Loucy (cell line): ENCODE measurements at regions not wholly inside any gene's neighbourhood (a gene's known extent, or its start where the extent isn't known, plus 50 kb on each side); places are given as distances from the start of the nearest gene placed in this dataset.

Source experiments
- H2AFZ ChIP-seq: fragments of 200-600 bp; sonication (generic); 2 replicates; pipeline ENCODE4 v1.6.0; 2016; ENCODE audit warnings: antibody characterized with exemption, mild to moderate bottlenecking, low read length, moderate library complexity
- H3F3A ChIP-seq: fragments of 200-600 bp; 2 replicates; pipeline ENCODE4 v1.6.0; 2016; ENCODE audit warnings: antibody characterized with exemption, low read depth, mild to moderate bottlenecking
- H3K27me3 ChIP-seq: fragments of 200-600 bp; sonication (generic); 2 replicates; pipeline ENCODE4 v1.6.1; 2014; ENCODE audit warnings: low read length, mild to moderate bottlenecking; ENCODE audit not compliant: insufficient read depth, poor library complexity, severe bottlenecking
- H3K36me3 ChIP-seq: fragments of 200-600 bp; sonication (generic); 2 replicates; pipeline ENCODE4 v1.6.1; 2016; ENCODE audit warnings: low read length; ENCODE audit not compliant: insufficient read depth
- H3K4me1 ChIP-seq: fragments of 200-600 bp; sonication (generic); 2 replicates; pipeline ENCODE4 v1.5.1; 2014; ENCODE audit warnings: low read length, mild to moderate bottlenecking; ENCODE audit not compliant: insufficient read depth, poor library complexity, severe bottlenecking
- H3K4me2 ChIP-seq: fragments of 200-600 bp; sonication (generic); 2 replicates; pipeline ENCODE4 v1.6.0; 2014; ENCODE audit warnings: antibody characterized with exemption, low read length, low read depth, mild to moderate bottlenecking; ENCODE audit not compliant: poor library complexity, severe bottlenecking
- H3K4me3 ChIP-seq: fragments of 200-600 bp; sonication (generic); 2 replicates; pipeline ENCODE4 v1.5.1; 2014; ENCODE audit warnings: low read length, mild to moderate bottlenecking, mixed read lengths; ENCODE audit not compliant: poor library complexity, severe bottlenecking
- H3K79me2 ChIP-seq: fragments of 200-600 bp; sonication (generic); 2 replicates; pipeline ENCODE4 v1.6.1; 2014; ENCODE audit warnings: low read length; ENCODE audit not compliant: insufficient read depth
- H3K9ac ChIP-seq: fragments of 200-600 bp; sonication (generic); 2 replicates; pipeline ENCODE4 v1.6.0; 2014; ENCODE audit warnings: mild to moderate bottlenecking, low read depth, low read length, moderate library complexity; ENCODE audit not compliant: poor library complexity, severe bottlenecking
- H3K9me2 ChIP-seq: fragments of 200-600 bp; sonication (generic); replicated peaks from 2 replicates; pipeline ENCODE4 v1.6.1; 2016; ENCODE audit warnings: low read depth, low read length, mixed read lengths
- H3K9me3 ChIP-seq: fragments of 200-600 bp; sonication (generic); 2 replicates; pipeline ENCODE4 v1.6.1; 2014; ENCODE audit warnings: mild to moderate bottlenecking, antibody characterized with exemption, low read length, low read depth; ENCODE audit not compliant: insufficient read depth
- H4K20me1 ChIP-seq: fragments of 200-600 bp; sonication (generic); 2 replicates; pipeline ENCODE4 v1.6.0; 2014; ENCODE audit warnings: antibody characterized with exemption, low read length, mild to moderate bottlenecking; ENCODE audit not compliant: insufficient read depth, poor library complexity, severe bottlenecking
- CTCF ChIP-seq: fragments of 200-600 bp; sonication (generic); conservative IDR thresholded peaks from 2 replicates; pipeline ENCODE4 v1.5.1; 2014; ENCODE audit warnings: mild to moderate bottlenecking, antibody characterized with exemption, low read length
- EZH2phosphoT487 ChIP-seq: fragments of 200-600 bp; IDR thresholded peaks from 2 replicates; pipeline ENCODE4 v1.6.1; 2018; ENCODE audit warnings: antibody characterized with exemption, mild to moderate bottlenecking, moderate library complexity, borderline replicate concordance

- no peak overlapping the region for H2AFZ ChIP-seq
- no peaks in the 10 kb centered on the region for H3K27me3 ChIP-seq
- H3K4me3 ChIP-seq, result no peak overlapping the region
- H3K9me3 ChIP-seq, result peaks cover 8% of the 10 kb centered on the region; the same call in 1 of the 2 replicates
- no peak overlapping the region for H3K9ac ChIP-seq
- H3K4me1 ChIP-seq, result no peaks in the 10 kb centered on the region
- no peaks in the 10 kb centered on the region for H4K20me1 ChIP-seq
- TF ChIP-seq EZH2phosphoT487, result no peak
- TF ChIP-seq CTCF, result no peak
- no peaks in the 10 kb centered on the region for H3F3A ChIP-seq
- no peak overlapping the region for H3K4me2 ChIP-seq
- H3K9me2 ChIP-seq, result no peaks in the 10 kb centered on the region
- H3K36me3 ChIP-seq, result no peaks in the 10 kb centered on the region
- H3K79me2 ChIP-seq, result no peaks in the 10 kb centered on the region
Observed at GRCh38 chr17:21537302-21537701, 155.0 kb upstream of the KCNJ18 start.

GRCh38 chr17:21538615-21539014, 153.7 kb upstream of the KCNJ18 start:
- Histone ChIP-seq H3K9me3 (peaks cover 6% of the 10 kb centered on the region; the same call in 1 of the 2 replicates), H3K9ac (no peak overlapping the region), H4K20me1 (no peaks in the 10 kb centered on the region), H3K27me3 (no peaks in the 10 kb centered on the region), H3K9me2 (no peaks in the 10 kb centered on the region), H3K4me3 (no peak overlapping the region), H2AFZ (no peak overlapping the region), H3K4me1 (no peaks in the 10 kb centered on the region), H3F3A (no peaks in the 10 kb centered on the region), H3K36me3 (no peaks in the 10 kb centered on the region), H3K79me2 (no peaks in the 10 kb centered on the region), H3K4me2 (no peak overlapping the region)
- no peak for TF ChIP-seq EZH2phosphoT487
- TF ChIP-seq CTCF, result no peak

GRCh38 chr17:21539146-21539545, 153.2 kb upstream of the KCNJ18 start:
- Histone ChIP-seq H3K4me3 (no peak overlapping the region), H3K79me2 (no peaks in the 10 kb centered on the region), H3K36me3 (no peaks in the 10 kb centered on the region), H3K9ac (no peak overlapping the region), H3K4me2 (no peak overlapping the region), H4K20me1 (no peaks in the 10 kb centered on the region), H3F3A (no peaks in the 10 kb centered on the region), H3K4me1 (no peaks in the 10 kb centered on the region), H3K27me3 (no peaks in the 10 kb centered on the region), H3K9me2 (no peaks in the 10 kb centered on the region), H2AFZ (no peak overlapping the region), H3K9me3 (peaks cover 3% of the 10 kb centered on the region; the same call in 1 of the 2 replicates)
- TF ChIP-seq EZH2phosphoT487, result no peak

GRCh38 chr17:21540502-21540901, 151.8 kb upstream of the KCNJ18 start:
- H3K9me3 ChIP-seq, result peaks cover 3% of the 10 kb centered on the region; the same call in 1 of the 2 replicates
- no peaks in the 10 kb centered on the region for H3K27me3 ChIP-seq
- no peak overlapping the region for H3K4me3 ChIP-seq
- no peaks in the 10 kb centered on the region for H4K20me1 ChIP-seq
- H3K36me3 ChIP-seq, result no peaks in the 10 kb centered on the region
- H3K79me2 ChIP-seq, result no peaks in the 10 kb centered on the region
- no peak overlapping the region for H3K4me2 ChIP-seq
- no peak overlapping the region for H3K9ac ChIP-seq
- no peaks in the 10 kb centered on the region for H3K4me1 ChIP-seq
- TF ChIP-seq EZH2phosphoT487 (no peak), CTCF (no peak)
- no peaks in the 10 kb centered on the region for H3K9me2 ChIP-seq
- H2AFZ ChIP-seq, result no peak overlapping the region
- no peaks in the 10 kb centered on the region for H3F3A ChIP-seq
